Stimulated activated naive CD8-positive, alpha-beta T cell treated with anti-CD3 and anti-CD28 coated beads, Interleukin-15, Interleukin-2, amounts not matched to agents 100 U/mL and 50 U/mL, for 24 hours (primary cell): ENCODE measurements at regions not wholly inside any gene's neighbourhood (a gene's known extent, or its start where the extent isn't known, plus 50 kb on each side); places are given as distances from the start of the nearest gene placed in this dataset.

Experiments
- ATAC-seq: fragments of 150-1000 bp; cut with Tn5 transposase; one replicate; pipeline ENCODE4 v1.10.0; 2021
- DNase-seq: peaks from one replicate; pipeline ENCODE4 v3.0.0; 2021

DNA sequence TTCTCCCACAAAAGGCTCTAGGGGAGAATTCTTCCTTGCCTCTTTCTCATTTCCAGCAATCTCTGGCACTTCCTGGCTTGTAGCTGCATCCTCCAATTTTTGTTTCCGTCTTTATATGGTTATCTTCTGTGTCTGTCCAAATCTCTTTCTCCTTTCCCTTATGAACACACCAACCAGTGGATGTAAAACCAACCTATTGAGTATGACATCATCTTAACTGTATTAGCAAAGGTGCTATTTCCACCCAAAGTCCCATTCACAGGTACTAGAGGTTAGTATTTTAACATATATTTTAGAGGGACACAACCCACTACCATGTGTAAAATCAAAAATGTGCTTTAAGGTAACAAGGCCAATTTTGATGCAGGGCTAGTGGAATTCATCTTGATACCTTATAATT, 129.0 kb downstream of the RAP2A start:
- DNase-seq (no peak), ATAC-seq (no peak)

GRCh38 chr13:97564956-97565355, 131.0 kb downstream of the RAP2A start:
- no peak for ATAC-seq

DNA sequence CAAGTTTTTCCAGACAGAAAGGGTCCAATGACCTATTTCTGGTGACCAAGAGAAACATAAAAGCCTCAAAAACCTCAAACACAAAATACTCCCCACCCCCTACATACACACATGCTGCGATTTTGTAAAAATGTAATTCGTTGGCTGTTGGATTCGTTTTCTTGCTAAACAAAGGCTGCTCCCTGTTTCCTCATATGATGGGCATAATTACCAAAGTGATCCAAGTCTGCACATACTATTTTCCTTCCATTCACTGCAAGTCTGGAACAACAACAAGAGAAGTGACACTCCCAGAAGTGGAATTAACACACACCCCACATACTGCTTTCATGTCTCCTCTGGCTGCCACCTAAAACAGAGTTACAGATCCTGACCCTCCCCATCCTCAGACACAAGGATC, 131.9 kb downstream of the RAP2A start:
- no peak for ATAC-seq
- DNase-seq = no peak

More at GRCh38 chr13:97564956-97565355, 131.0 kb downstream of the RAP2A start:
- no peak for DNase-seq

- no peak for DNase-seq
- ATAC-seq = no peak
These were observed 132.9 kb downstream of the RAP2A start for GRCh38 chr13:97566907-97567306.

GRCh38 chr13:97567510-97568243, 133.7 kb downstream of the RAP2A start:
- DNase-seq (no peak), ATAC-seq (no peak)

- ATAC-seq (no peak), DNase-seq (no peak)
These were observed 134.9 kb downstream of the RAP2A start for GRCh38 chr13:97568850-97569249.

GRCh38 chr13:97569841-97570240, 135.9 kb downstream of the RAP2A start:
- no peak for DNase-seq
- ATAC-seq = no peak

GRCh38 chr13:97570442-97570841, 136.5 kb downstream of the RAP2A start:
- ATAC-seq = no peak
- DNase-seq = no peak

DNA sequence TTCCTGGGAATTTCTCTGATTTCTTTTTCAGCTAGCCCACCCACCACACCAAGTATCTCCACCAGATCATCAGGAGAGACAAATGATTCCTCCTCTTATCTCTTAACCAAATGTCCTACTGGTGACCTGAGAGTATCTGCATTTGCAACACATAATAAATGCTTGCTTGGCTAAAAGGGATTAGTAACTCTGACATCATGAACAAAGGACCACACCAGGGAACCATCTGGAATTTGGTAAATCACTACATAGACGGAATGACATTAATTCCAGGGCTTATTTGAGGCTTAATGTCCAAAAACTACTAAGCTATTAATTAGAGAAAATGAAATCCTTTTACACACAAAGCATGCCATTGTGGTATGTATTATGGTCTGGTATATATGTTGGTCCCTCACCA, 139.0 kb downstream of the RAP2A start:
- DNase-seq (no peak), ATAC-seq (no peak)

DNA sequence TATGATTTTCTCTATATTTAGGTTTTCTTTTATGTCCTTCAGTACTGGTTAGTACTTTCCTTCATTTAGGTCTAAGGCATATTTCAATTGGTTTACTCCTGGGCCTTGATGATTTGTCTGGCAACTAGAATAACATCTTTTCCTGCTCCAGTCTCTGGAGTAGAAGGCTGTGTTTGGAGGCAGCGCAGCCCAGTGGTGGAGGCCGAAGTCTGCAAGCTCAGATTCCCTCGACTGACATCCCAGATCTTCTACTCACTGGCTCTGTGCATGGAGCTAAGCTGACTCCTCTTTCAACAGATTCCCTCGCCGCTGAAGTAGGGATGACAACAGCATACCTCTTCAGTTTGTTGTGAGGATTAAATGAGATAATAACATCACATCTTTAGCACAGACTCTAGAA, 141.0 kb downstream of the RAP2A start:
- ATAC-seq = no peak

GRCh38 chr13:97577026-97577425, 143.1 kb downstream of the RAP2A start:
- ATAC-seq = no peak
- no peak for DNase-seq

More for the DNA sequence above, 141.0 kb downstream of the RAP2A start:
- peak; percentile 8 for DNase-seq

DNA sequence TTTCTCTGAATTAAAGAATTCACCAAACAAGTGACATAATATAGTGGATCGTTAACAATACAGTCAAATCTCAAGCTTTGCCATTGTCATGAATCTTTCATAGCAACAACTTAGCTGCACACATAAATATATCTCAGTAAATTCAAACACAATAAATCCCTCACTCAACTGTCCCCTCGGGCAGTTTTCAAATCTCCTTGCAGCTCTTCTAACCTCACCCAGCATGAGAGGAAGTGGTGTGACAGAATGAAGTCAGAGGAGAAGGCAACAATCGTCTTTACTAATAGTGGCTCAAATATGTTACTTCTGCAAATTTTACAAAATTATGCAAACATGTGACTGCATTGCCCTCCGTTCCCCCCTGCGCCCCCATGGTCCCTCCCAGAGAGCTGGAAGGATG, 148.2 kb downstream of the RAP2A start:
- ATAC-seq = no peak
- no peak for DNase-seq

DNA sequence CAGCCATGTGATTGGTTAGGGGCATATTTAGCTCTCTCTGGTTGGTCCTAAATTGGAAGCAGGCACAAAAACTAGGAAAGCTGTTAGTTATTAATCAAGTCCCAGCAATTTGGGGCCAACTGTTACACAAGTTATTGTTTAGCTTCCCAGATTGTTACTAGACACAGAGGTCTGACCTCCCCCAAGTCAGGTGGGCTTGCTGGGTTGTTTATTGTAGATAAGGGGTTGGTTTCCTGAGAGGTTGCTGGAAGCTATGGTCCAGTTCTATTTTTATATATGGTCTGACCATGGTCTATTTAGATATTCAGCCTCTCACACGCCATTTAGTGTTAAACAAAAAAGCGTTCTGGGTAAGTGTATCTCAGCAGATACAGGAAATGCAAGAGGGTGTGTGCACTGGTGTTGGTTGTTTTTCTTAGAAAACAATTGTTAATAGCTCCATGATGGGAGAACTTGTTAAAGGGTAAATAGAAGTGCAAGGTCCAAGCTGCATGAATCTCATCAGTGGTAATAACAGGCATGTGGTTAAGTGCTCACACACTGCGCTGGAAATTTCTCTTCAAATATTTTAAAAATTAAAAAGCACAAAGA, 150.0 kb downstream of the RAP2A start:
- ATAC-seq (no peak), DNase-seq (no peak)

DNA sequence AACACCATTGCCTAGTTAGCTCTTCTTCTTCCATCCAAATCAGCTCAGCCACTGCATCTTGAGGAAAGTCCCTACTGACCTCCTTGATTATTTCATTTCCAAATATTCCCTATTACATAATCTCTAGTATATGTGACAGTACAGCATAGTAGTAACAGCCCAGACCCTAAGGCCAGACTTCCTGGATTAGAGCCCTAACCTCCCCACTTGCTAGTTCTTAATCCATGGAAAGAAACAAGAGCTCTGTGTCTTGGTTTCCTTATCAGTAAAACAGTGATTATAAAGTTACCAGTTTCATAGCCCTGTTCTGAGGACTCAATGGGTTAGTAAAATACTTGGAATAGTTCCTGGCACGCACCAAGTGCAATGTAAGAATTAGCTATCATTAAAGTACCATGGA, 153.0 kb downstream of the RAP2A start:
- no peak for ATAC-seq

GRCh38 chr13:97588993-97589392, 155.0 kb downstream of the RAP2A start:
- ATAC-seq (no peak), DNase-seq (no peak)

More for the DNA sequence above, 153.0 kb downstream of the RAP2A start:
- no peak for DNase-seq

GRCh38 chr13:97600458-97601075, 166.6 kb downstream of the RAP2A start:
- ATAC-seq (no peak), DNase-seq (no peak)

DNA sequence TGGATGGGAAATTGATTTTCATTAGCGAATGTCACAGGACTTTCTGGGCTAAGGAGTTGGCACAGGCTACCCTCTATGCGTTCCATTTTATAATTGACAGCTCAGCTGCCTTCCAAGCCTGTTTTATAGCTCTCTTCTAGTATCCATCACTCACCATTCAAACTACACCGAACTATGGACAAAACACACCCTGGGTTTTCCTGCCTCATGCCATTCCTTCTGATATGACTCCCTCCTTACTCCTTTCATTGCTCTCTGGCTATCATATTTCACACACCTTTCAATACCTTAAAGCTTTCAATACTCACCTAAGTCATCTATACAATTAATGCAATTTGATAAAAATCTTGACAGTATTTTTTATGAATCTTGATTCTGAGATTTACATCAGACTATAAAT, 181.3 kb downstream of the RAP2A start:
- no peak for ATAC-seq

DNA sequence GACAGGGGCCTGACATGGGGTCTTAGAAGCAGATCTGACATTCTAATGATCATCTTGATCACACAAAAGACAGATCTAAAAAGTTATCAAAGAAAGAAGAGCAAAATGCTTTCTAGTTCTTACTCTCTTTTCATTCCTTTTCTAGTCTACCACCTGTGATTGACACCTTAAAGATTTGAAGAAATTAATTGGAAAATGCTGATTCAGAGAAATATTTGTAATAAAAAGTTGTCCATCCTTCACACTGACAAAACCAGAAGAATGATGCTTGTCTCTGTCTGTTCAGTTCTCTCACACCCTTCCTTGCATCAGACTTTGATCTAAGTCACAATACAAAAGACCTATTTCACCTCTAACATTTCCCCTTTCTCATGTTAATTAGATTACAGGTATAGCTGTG, 182.4 kb downstream of the RAP2A start:
- no peak for DNase-seq
- ATAC-seq = no peak

More for the DNA sequence above, 181.3 kb downstream of the RAP2A start:
- DNase-seq = no peak

DNA sequence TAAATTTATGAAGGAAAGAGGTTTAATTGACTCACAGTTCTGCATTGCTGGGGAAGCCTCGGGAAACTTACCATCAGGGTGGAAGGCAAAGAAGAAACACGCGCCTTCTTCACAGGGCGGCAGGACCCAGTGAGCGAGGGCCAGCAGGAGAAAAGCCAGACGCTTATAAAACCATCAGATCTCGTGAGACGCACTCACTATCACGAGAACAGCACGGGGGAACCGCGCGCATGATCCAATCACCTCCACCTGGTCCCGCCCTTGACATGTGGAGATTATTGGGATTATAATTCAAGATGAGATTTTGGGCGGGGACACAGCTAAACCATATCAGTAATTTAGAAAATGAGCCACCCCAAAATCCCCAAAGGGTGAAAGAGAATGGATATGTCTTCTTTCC, 187.1 kb downstream of the RAP2A start:
- ATAC-seq = no peak
- no peak for DNase-seq

GRCh38 chr13:97621631-97622030, 187.7 kb downstream of the RAP2A start:
- DNase-seq (no peak), ATAC-seq (no peak)

DNA sequence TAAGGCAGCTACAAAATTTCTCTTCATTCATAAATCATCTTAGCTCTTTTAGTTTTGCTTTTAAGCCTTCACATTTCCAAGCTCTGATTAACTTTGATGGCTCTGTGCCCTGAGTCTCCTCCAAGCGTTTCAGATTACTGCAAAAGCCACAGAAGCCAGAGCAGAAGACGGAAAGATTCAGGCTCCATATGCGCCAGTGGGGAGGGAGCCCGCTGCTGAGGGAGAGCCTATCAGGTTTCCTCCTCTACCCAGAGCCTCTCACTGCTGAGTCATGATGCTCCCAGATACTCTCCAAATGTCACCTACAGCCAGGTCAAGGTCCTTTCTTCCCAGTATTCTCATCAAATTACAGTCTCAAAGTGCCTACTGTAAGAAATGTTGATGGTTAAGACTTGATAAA, 193.6 kb downstream of the RAP2A start:
- DNase-seq = no peak
- no peak for ATAC-seq

GRCh38 chr13:97629601-97630272, 195.8 kb downstream of the RAP2A start:
- ATAC-seq = no peak

DNA sequence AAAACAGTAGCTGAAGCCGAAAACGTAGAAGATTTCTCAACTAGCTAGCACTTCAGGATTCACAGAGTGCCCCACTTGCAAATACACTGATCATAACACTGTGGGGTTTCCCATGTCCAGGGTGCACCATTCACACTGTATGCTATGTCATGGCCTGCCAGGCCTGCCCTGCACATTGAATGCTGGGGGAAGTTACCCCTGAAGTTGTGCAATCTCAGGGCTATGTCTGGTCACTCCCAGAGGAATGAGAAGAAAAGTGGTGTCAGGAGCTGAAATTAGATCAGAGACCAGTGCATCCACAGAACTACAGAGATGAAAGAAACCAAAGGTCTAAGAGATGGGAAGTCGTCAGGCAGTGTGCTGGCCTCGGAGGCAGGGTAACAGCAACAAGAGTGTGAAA, 196.8 kb downstream of the RAP2A start:
- no peak for DNase-seq

More at GRCh38 chr13:97629601-97630272, 195.8 kb downstream of the RAP2A start:
- no peak for DNase-seq

More for the DNA sequence above, 196.8 kb downstream of the RAP2A start:
- ATAC-seq = no peak
